Stimulated activated naive CD8-positive, alpha-beta T cell treated with anti-CD3 and anti-CD28 coated beads, Interleukin-15, amount 100 ng/mL, for 72 hours (primary cell): ENCODE measurements at regions not wholly inside any gene's neighbourhood (a gene's known extent, or its start where the extent isn't known, plus 50 kb on each side); places are given as distances from the start of the nearest gene placed in this dataset.

Experiments
- ATAC-seq: fragments of 150-1000 bp; cut with Tn5 transposase; 2 replicates; pipeline ENCODE4 v1.10.0; 2021; ENCODE audit warnings: mild to moderate bottlenecking, moderate library complexity
- DNase-seq, 2 donors: peaks; one replicate each; pipeline ENCODE4 v3.0.0; 2021 to 2022
- H3K27ac Mint-ChIP-seq, 2 donors: one replicate each; pipeline ENCODE4 v1.8.0; 2022; ENCODE audit warnings: mild to moderate bottlenecking in 2 of 2, mixed read lengths in 2 of 2, moderate library complexity in 2 of 2
- H3K27me3 Mint-ChIP-seq: one replicate; pipeline ENCODE4 v1.8.0; 2022; ENCODE audit warnings: mixed read lengths
- H3K4me1 Mint-ChIP-seq: one replicate; pipeline ENCODE4 v1.8.0; 2022; ENCODE audit warnings: mild to moderate bottlenecking, mixed read lengths
- H3K4me3 Mint-ChIP-seq, 2 donors: one replicate each; pipeline ENCODE4 v1.8.0; 2022; ENCODE audit warnings: mild to moderate bottlenecking in 2 of 2, mixed read lengths in 2 of 2, moderate library complexity in 1 of 2
- H3K9me3 Mint-ChIP-seq, 2 donors: one replicate each; pipeline ENCODE4 v1.8.0; 2022; ENCODE audit warnings: mixed read lengths in 2 of 2

GRCh38 chr15:70439880-70440279 is 323.5 kb downstream of the UACA start:
- no peak overlapping the region for H3K27ac Mint-ChIP-seq
- no peak for ATAC-seq
- H3K4me1 Mint-ChIP-seq: peaks cover 13% of the 10 kb centered on the region
- H3K27me3 Mint-ChIP-seq: peaks cover 58% of the 10 kb centered on the region
- no peak overlapping the region for H3K4me3 Mint-ChIP-seq
- no peak for DNase-seq
- H3K9me3 Mint-ChIP-seq: no peaks in the 10 kb centered on the region

DNA sequence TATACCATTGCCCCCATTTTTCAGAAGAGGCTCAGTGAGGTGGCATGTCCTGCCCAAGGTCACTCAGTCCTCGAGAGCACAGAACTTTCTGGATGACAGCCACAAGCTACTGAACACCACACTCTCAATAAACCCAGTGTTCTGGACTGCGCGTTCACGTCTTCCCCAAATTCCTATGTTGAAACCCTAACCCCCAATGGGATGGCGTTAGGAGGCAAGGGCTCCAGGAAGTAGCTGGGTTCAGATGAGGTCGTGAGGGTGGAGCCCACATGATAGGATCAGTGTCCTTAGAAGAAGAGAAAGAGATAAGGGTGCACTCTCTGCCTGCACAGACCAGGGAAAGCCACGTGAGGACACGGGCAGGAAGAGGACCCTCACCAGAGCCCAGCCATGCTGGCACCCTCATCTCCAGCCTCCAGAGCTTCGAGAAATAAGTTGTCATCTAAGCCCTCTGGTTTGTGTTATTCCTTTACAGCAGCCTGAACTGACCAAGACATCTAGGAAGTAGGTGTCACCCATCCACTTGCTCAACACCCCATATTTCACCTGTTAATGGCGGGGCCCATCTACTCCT is 324.0 kb downstream of the UACA start:
- DNase-seq (no peak), ATAC-seq (no peak)
- peaks cover 53% of the 10 kb centered on the region for H3K27me3 Mint-ChIP-seq
- no peak overlapping the region for H3K4me3 Mint-ChIP-seq
- no peaks in the 10 kb centered on the region for H3K9me3 Mint-ChIP-seq
- H3K27ac Mint-ChIP-seq: no peak overlapping the region
- peaks cover 17% of the 10 kb centered on the region for H3K4me1 Mint-ChIP-seq

DNA sequence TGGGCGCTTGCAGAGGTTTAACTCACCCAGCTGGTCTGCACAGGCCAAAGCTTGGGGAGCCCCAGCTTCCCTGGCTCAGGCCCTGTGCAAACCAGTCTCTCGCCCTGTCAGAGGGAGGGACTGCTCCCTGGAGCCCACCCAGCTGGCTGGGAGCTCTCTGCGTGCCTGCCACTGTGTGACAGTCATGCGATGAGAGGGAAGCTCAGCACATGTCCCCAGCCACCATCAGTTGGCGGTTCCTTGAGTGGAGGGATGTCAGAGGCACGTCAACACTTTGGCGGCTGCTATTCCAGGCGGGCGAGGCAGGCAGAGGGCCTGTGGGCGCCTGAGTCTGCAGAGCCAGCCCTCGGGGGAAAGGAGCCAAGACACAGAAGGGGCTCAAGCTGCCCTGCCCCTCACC is 324.6 kb downstream of the UACA start:
- DNase-seq (no peak), ATAC-seq (no peak)
- Mint-ChIP-seq H3K4me1 (peaks cover 17% of the 10 kb centered on the region), H3K4me3 (no peak overlapping the region), H3K27ac (peak overlapping the region in 1 of 2 donors; percentile 30), H3K9me3 (no peaks in the 10 kb centered on the region), H3K27me3 (peaks cover 47% of the 10 kb centered on the region)

GRCh38 chr15:70437882-70438451 is 325.4 kb downstream of the UACA start:
- DNase-seq: no peak
- no peak overlapping the region for H3K27ac Mint-ChIP-seq
- ATAC-seq: no peak
- no peak overlapping the region for H3K4me3 Mint-ChIP-seq
- H3K27me3 Mint-ChIP-seq: peaks cover 38% of the 10 kb centered on the region
- H3K4me1 Mint-ChIP-seq: peaks cover 17% of the 10 kb centered on the region
- H3K9me3 Mint-ChIP-seq: no peaks in the 10 kb centered on the region

GRCh38 chr15:70437089-70437488 is 326.3 kb downstream of the UACA start:
- Mint-ChIP-seq H3K27ac (no peak overlapping the region), H3K27me3 (peaks cover 30% of the 10 kb centered on the region), H3K4me3 (no peak overlapping the region), H3K9me3 (no peaks in the 10 kb centered on the region), H3K4me1 (peaks cover 17% of the 10 kb centered on the region)
- DNase-seq (no peak), ATAC-seq (no peak)

- peaks cover 17% of the 10 kb centered on the region for H3K4me1 Mint-ChIP-seq
- H3K4me3 Mint-ChIP-seq: no peak overlapping the region
Measured at GRCh38 chr15:70436428-70436827, 326.9 kb downstream of the UACA start.

GRCh38 chr15:70435872-70436271 is 327.5 kb downstream of the UACA start:
- Mint-ChIP-seq H3K9me3 (no peaks in the 10 kb centered on the region), H3K27me3 (peaks cover 26% of the 10 kb centered on the region), H3K4me1 (peaks cover 17% of the 10 kb centered on the region), H3K27ac (peak overlapping the region in 1 of 2 donors; percentile 55), H3K4me3 (peak overlapping the region; percentile 2 to 6)
- ATAC-seq: peak; percentile 1
- DNase-seq: no peak

More at GRCh38 chr15:70436428-70436827, 326.9 kb downstream of the UACA start:
- Mint-ChIP-seq H3K9me3 (no peaks in the 10 kb centered on the region), H3K27me3 (peaks cover 27% of the 10 kb centered on the region), H3K27ac (peak overlapping the region; percentile 35 to 52)
- peak in 1 of 2 donors; percentile 66 for DNase-seq
- peak; percentile 93 for ATAC-seq

DNA sequence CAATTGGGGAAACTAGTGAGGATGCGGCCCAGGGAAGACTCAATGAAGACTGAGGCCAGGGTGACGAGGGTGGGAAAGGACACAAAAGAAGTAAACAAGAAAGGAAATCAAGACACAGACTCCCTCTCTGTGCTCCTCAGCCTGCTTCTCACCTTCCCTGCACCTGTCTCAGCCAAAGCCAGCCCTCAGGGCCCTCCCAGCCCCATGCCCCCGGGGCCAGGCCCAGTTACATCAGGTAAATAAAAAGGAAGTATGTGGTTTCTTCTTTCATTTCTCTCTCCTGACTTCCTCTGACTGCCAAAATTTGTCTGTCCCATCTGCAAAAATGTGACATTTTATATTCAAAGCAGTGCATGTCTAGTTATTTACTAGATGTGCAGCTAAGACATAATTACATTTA is 328.0 kb downstream of the UACA start:
- Mint-ChIP-seq H3K9me3 (no peaks in the 10 kb centered on the region), H3K27ac (peak overlapping the region; percentile 37 to 93), H3K27me3 (peaks cover 21% of the 10 kb centered on the region), H3K4me1 (peaks cover 17% of the 10 kb centered on the region), H3K4me3 (peak overlapping the region; percentile 28 to 54)
- no peak for DNase-seq
- no peak for ATAC-seq

DNA sequence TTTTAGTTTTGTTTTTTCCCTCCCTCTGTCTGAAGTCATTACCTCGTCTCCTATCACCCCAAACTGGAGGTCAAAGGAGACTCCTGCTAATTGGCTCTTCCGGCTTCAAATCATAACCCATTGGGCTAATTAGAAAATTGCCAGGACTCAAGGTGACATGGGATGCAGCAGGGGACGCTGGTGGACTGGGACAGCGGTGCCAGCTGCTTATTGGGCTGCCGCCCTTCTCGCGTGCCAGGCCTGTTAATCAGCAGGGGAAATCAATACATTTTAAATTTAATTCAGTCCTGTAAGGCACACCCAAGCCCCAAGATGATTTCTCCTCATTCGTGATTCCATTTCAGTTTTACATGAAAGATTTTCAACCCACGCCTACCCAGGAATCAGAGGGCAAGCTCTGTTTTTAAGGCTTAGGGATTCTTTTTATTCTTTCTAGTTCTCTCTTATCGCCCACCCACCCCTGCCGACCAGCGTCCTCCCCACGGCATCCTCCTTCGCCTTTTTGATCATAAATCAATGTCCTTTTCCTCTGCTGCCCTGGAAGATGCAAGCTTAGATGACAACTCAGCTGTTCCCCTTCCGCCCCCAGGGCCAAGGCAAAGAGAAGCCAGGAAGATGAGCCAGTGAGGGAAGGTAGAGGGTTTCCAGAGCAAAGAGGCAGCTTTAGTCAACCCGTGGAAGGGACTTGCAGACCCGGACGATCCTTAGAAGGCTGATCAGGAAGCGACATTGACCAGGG is 329.6 kb downstream of the UACA start:
- H3K9me3 Mint-ChIP-seq: peaks cover 0 to 2% of the 10 kb centered on the region in 2 donors
- no peak overlapping the region for H3K4me3 Mint-ChIP-seq
- H3K27me3 Mint-ChIP-seq: peaks cover 9% of the 10 kb centered on the region
- DNase-seq (no peak), ATAC-seq (no peak)
- no peak overlapping the region for H3K27ac Mint-ChIP-seq
- H3K4me1 Mint-ChIP-seq: peaks cover 17% of the 10 kb centered on the region

DNA sequence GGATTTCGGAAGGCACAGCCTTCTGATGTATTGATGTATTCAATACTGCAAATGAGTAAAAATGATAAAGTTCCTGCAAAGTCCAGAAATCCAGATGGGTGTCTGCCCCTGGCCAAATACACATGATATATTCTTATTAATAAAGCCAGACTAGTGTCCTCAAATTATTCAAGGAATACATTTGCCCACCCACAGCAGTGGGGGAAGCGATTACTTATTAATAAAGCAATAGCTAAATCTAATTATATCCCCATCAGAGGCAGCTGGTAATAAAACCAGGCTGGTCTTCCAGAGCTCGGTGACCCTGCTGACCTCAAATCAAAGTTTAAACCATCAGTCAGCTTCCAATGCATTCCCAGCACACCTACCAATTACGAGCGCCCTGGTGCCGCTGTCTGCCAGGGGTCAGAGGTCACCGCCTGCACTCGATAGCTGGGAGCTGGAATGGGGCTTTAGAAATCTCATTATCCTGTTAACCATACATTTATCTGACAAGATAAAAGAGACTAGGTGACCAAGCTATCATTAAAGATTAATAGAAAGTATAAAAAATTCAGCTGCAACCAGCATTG is 330.3 kb downstream of the UACA start:
- Mint-ChIP-seq H3K9me3 (peaks cover 0 to 10% of the 10 kb centered on the region in 2 donors), H3K4me3 (no peak overlapping the region), H3K27ac (no peak overlapping the region), H3K27me3 (peaks cover 9% of the 10 kb centered on the region), H3K4me1 (peaks cover 17% of the 10 kb centered on the region)
- no peak for DNase-seq
- ATAC-seq: no peak

- no peak for DNase-seq
- no peak overlapping the region for H3K27ac Mint-ChIP-seq
- no peak overlapping the region for H3K4me3 Mint-ChIP-seq
- peaks cover 0 to 12% of the 10 kb centered on the region in 2 donors for H3K9me3 Mint-ChIP-seq
- ATAC-seq: no peak
- H3K4me1 Mint-ChIP-seq: peaks cover 17% of the 10 kb centered on the region
- peaks cover 9% of the 10 kb centered on the region for H3K27me3 Mint-ChIP-seq
Measured at GRCh38 chr15:70431854-70432253, 331.5 kb downstream of the UACA start.

GRCh38 chr15:70430069-70430468 is 332.4 kb upstream of the TLE3 start:
- Mint-ChIP-seq H3K4me1 (peaks cover 24% of the 10 kb centered on the region), H3K27ac (no peak overlapping the region), H3K4me3 (no peak overlapping the region), H3K27me3 (peaks cover 9% of the 10 kb centered on the region), H3K9me3 (peaks cover 0 to 12% of the 10 kb centered on the region in 2 donors)
- ATAC-seq (no peak), DNase-seq (no peak)

GRCh38 chr15:70429056-70429722 is 331.5 kb upstream of the TLE3 start:
- Mint-ChIP-seq H3K4me3 (no peak overlapping the region), H3K27me3 (peaks cover 9% of the 10 kb centered on the region), H3K9me3 (peaks cover 6 to 19% of the 10 kb centered on the region in 2 donors), H3K27ac (no peak overlapping the region), H3K4me1 (peaks cover 27% of the 10 kb centered on the region)
- no peak for ATAC-seq
- DNase-seq: no peak

GRCh38 chr15:70428211-70428822 is 330.6 kb upstream of the TLE3 start:
- Mint-ChIP-seq H3K9me3 (peaks cover 6 to 23% of the 10 kb centered on the region in 2 donors), H3K4me3 (no peak overlapping the region), H3K27me3 (peaks cover 9% of the 10 kb centered on the region), H3K4me1 (peaks cover 32% of the 10 kb centered on the region), H3K27ac (no peak overlapping the region)
- DNase-seq (no peak), ATAC-seq (no peak)
